ENCODE measurements at regions not wholly inside any gene's neighbourhood (a gene's known extent, or its start where the extent isn't known, plus 50 kb on each side); places are given as distances from the start of the nearest gene placed in this dataset.

GRCh38 chr2:6429210-6429986 is 436.3 kb downstream of the CMPK2 start (continued):
- no peak for TF ChIP-seq CSRNP3 (CRISPR knock-in tag; IDR thresholded peaks at IDR 0.05)

GRCh38 chr2:6434438-6434837 is 431.3 kb downstream of the CMPK2 start:
- TF ChIP-seq TSHZ2 (CRISPR knock-in tag; IDR thresholded peaks at IDR 0.05) (no peak), ARNTL (CRISPR knock-in tag; IDR thresholded peaks at IDR 0.05; ENCODE audit: borderline replicate concordance, low read depth) (no peak), ISL1 (CRISPR knock-in tag; IDR thresholded peaks at IDR 0.05) (no peak), CSDC2 (CRISPR knock-in tag; IDR thresholded peaks at IDR 0.05) (no peak), GLIS3 (CRISPR knock-in tag; IDR thresholded peaks at IDR 0.05) (no peak), ZNF70 (CRISPR knock-in tag; IDR thresholded peaks at IDR 0.05) (no peak), SNAI2 (CRISPR knock-in tag; IDR thresholded peaks at IDR 0.05) (no peak), ZNF8 (CRISPR knock-in tag; IDR thresholded peaks at IDR 0.05) (no peak), PPARA (CRISPR knock-in tag; IDR thresholded peaks at IDR 0.05; ENCODE audit: borderline replicate concordance) (no peak)
- no peak for ATAC-seq

GRCh38 chr2:6441800-6442199 is 423.9 kb downstream of the CMPK2 start:
- TF ChIP-seq OSR1 (CRISPR knock-in tag; IDR thresholded peaks at IDR 0.05) (no peak), ISL1 (CRISPR knock-in tag; IDR thresholded peaks at IDR 0.05) (0 out of 2 replicates have a peak, but pooled peaks have one; percentile 13)
- ATAC-seq, result no peak

GRCh38 chr2:6442252-6442985 is 423.3 kb downstream of the CMPK2 start:
- TF ChIP-seq ARNTL (CRISPR knock-in tag; IDR thresholded peaks at IDR 0.05; ENCODE audit: borderline replicate concordance, low read depth), result no peak
- no peak for ATAC-seq

GRCh38 chr2:6443061-6443823 is 422.5 kb downstream of the CMPK2 start:
- no peak for ATAC-seq
- TF ChIP-seq PPARA (CRISPR knock-in tag; IDR thresholded peaks at IDR 0.05; ENCODE audit: borderline replicate concordance) (no peak), ZFP30 (CRISPR knock-in tag; IDR thresholded peaks at IDR 0.05) (no peak), CSRNP3 (CRISPR knock-in tag; IDR thresholded peaks at IDR 0.05) (no peak), SNAI2 (CRISPR knock-in tag; IDR thresholded peaks at IDR 0.05) (no peak), GLIS3 (CRISPR knock-in tag; IDR thresholded peaks at IDR 0.05) (no peak), ISL1 (CRISPR knock-in tag; IDR thresholded peaks at IDR 0.05) (no peak), TSHZ2 (CRISPR knock-in tag; IDR thresholded peaks at IDR 0.05) (no peak), OSR1 (CRISPR knock-in tag; IDR thresholded peaks at IDR 0.05) (no peak), ZNF70 (CRISPR knock-in tag; IDR thresholded peaks at IDR 0.05) (no peak), ZC3H10 (CRISPR knock-in tag; IDR thresholded peaks at IDR 0.05) (no peak), TOX (CRISPR knock-in tag; IDR thresholded peaks at IDR 0.05; ENCODE audit: borderline replicate concordance) (no peak), POU6F1 (CRISPR knock-in tag; IDR thresholded peaks at IDR 0.05; ENCODE audit: borderline replicate concordance, low read depth) (no peak)

All from SK-N-SH treated with all-trans-retinoic acid at 6 μM for 48 hours (cell line).